GM18498 (cell line): ENCODE measurements at regions not wholly inside any gene's neighbourhood (a gene's known extent, or its start where the extent isn't known, plus 50 kb on each side); places are given as distances from the start of the nearest gene placed in this dataset.

Source experiments
- ATAC-seq: cut with Tn5 transposase; IDR thresholded peaks from one replicate; pipeline ENCODE4 v1.9.1; 2021; ENCODE audit warnings: mild to moderate bottlenecking, moderate library complexity; ENCODE audit not compliant: unreplicated experiment

GRCh38 chr9:87148331-87149104, 201.2 kb upstream of the GAS1 start:
- ATAC-seq, result no peak

DNA sequence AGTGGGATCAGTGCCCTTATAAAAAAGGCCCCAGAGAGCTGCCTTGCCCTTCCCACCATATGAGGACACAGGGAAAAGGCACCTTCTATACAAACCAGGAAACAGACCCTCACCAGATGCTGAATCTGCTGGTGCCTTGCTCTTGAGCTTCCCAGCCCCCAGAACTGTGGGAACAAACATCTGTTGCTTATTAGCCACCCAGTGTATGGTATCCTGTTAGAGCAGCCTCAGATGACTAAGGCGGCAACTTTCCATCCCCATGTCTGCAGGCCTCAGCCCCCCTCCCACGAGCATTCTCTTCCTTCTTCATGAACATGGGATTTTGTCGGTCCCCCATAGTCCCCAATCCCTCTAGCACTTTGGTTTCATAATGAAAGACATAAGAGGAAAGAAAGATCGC, 202.5 kb upstream of the GAS1 start:
- no peak for ATAC-seq

DNA sequence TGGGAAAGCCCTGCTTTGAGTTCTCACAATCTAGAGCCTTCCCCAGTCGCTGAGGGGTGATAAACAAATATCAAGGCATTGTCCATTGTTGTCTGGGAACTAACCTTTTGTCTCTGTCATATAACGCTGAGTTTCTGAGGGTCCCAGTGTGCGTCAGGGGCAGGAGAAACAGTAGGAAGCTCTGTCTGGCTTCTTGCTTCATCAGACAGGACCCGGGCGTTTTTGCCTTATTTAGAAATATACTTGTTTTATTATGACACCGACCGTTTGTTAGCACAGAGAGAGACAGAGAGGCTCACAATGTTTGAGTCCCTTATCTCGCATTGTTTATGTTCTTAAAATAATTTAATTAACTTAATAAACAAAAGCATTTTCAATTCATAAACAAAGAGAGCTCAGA, 204.9 kb upstream of the GAS1 start:
- no peak for ATAC-seq

GRCh38 chr9:87156247-87156646, 208.9 kb upstream of the GAS1 start:
- ATAC-seq, result no peak

DNA sequence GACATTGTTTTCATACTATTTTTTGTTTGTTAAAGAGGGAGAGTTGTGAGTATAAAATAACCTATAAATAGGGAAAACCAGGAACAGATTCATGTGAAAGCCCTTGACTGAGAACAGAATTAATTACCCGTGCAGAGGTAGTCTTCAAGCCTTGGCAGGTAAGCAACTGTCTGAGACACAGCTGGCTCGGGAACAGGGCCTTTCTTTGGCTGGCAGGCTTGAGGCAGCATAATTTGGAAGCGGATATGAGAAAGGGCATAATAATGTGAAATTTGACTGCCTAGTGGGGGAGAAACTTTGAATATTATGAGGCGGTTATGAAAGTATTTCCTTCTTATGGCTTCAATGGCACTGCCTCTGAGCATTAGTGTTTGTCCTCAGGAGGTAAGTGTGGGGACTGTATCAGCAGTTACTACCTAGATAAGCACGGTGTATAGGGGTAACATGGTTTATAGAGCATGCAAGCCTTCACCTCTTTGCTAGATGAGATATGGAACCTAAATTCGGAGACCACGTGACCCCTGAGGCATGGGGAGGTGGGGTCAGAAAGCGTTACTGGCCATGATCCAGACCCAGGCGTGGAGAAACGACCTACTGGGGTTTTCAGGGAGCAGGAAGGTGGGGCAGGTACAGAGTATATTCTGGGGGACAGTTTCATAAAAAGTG, 210.2 kb upstream of the GAS1 start:
- no peak for ATAC-seq

GRCh38 chr9:87158765-87159164, 211.5 kb upstream of the GAS1 start:
- no peak for ATAC-seq

- no peak for ATAC-seq
These were observed 213.1 kb upstream of the GAS1 start for GRCh38 chr9:87160148-87161102.

DNA sequence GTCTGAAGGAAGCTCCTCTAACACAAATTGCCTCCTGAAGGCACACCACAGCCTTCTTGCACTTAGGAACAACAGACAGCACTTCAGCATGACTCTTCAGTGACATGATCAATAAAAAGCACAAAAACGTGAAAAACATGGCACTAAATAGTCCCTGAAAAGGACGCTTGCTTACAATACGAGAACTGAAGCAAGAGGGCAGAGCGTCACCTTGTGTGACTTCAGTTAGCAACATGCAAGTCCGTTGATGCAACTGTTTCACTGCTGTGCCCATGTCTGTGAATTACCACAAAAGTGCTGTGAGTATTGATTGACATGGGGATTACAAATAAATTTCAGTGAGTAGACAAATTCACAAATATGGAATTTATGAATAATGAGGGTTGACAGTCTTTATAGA, 219.9 kb upstream of the GAS1 start:
- ATAC-seq, result no peak

- ATAC-seq, result no peak
These were observed 220.3 kb upstream of the GAS1 start for GRCh38 chr9:87167582-87167981.

DNA sequence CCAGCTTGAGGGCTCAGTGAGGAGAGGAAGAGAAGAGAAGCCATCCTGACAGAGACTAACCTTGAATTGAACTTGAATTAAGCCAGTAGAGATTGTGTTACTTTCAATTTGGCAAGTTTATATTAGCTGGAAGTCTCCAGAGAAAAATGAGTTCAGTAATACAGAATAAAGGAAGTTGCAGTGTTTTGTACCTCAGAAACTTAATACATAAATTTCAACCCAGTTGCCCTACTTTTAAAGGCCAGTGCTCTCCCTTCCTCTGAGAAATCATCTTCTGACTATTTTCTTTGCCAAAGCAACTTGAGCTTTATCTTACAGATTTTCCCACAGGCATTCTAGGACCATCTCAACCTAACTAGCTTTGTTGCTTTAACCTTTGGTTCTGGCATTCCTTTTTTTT, 231.0 kb upstream of the GAS1 start:
- no peak for ATAC-seq

DNA sequence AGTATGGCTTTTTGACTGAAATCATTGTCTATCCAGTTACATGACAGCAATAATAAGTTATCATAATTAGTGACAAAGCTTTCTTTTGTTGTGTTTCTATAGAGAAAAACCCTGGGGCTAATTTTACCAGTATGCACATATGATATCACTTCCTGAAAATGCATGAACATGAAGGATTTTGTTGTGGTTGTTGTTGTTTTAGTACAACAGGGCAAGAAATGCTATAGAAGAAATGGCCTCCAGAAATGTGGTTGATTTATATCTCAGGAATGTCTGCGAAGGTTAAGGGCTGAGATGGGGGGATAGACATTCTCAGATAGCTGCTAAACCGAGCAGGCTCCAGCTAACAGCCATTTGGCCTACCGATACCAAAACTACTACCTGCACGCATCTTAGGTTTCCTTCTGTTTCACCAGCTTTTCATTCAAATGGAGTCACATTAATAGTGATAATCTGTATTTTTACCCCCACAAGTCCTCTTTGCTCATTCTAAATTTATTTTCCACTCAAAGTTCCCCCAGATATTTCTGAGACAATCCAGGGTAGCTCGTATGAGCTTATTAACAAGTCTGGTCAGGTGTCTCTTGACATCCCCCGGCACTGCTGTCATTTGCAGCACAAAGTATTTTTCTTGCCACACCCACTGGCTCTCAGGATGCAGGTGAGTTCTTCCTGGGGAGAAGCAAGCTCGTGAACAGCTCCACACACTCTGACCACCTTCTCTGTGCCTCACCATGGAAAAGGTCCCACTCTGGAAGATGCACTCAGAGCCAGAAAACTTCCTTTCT, 232.4 kb upstream of the GAS1 start:
- ATAC-seq, result no peak

GRCh38 chr9:87180361-87180760, 233.1 kb upstream of the GAS1 start:
- no peak for ATAC-seq

DNA sequence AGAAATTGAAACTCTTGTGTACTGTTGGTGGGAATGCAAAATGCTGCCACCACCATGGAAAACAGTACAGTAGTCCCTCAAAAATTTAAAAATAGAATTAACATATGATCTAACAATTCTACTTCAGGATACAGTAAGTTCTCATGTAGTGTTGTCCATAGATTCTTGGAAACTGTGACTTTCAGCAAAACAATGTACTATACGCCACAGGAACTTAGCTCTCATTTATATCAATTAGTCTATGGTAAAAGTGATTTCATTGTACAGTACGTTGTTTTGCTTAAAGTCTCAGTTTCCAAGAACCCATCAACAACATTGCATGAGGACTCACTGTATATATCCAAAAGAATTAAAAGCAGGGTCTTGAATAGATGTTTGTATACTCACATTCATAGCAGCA, 233.5 kb upstream of the GAS1 start:
- ATAC-seq, result no peak

GRCh38 chr9:87181670-87182069, 234.4 kb upstream of the GAS1 start:
- ATAC-seq, result no peak

DNA sequence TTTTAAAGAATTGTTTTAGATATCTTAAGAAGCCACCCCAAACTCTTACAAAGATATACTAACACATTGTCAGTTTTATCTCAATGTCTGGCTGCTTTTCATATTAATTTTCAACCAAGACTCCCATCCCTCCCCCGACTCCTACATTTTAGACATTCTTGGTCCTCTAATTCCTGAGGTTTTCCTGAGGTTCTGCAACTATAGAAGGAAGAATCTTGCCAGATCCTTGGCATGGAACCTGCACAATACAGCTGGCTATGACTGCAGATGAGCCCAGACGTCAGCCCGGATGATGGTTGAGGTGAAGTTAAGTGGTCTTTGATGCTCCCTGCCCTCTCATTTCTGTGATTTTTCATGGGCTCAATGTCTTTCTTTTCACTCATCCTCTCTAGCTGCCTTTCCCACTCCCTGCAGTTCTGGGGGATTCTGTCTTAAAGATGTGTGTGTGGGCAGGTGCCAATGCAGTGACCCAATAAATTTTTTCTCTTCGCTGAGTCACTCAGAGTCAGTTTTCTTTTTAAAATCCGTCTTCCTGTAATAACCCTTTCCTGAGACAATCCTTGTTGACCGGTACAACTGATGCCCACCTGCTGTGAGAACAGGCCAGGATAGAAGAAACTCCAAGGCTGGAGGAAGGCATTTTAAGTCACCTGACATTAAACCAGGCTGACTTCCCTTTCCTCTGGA, 237.8 kb upstream of the GAS1 start:
- ATAC-seq, result no peak

- no peak for ATAC-seq
These were observed 240.3 kb upstream of the GAS1 start for GRCh38 chr9:87187656-87188055.

DNA sequence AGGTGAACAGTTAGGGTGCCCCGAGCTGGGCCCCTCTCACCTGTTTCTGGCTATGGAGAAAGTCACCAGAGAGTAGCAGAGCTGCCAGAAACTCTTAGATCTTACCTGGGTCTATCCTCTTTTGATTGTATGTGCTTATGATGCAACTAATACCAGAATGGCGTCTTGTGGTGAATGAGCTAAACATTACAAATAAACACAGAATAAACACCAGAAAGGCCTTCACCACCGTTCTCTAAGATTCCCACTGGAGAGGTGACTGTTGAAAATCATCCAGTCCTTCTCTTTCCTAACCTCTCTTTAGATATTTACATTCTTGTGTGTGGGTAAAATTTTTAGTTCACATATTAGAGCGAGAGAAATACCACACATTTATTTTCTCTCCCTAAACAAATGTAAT, 241.7 kb upstream of the GAS1 start:
- ATAC-seq, result no peak

DNA sequence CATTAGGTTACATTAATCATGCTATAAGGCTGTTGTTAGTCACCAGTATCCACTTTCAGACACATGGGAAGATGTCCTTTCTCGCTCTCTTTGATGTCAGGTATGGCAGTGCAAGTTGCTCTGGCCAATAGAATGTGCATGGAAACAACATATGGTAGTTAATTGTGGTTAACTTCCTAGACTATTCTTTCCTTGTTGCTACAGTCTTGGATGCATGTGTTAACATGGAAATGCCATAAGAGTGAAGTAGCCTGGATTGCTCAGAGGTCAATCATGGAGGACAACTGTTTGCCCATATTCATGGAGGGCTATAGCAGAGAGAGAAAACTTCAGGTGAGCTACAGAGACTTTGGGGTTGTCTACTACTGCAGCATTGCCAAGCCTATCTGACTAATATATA, 245.8 kb upstream of the GAS1 start:
- no peak for ATAC-seq

- ATAC-seq, result no peak
These were observed 246.9 kb upstream of the GAS1 start for GRCh38 chr9:87193925-87194868.
